Trophoblast cell (in vitro differentiated cells and primary cell): ENCODE measurements at regions not wholly inside any gene's neighbourhood (a gene's known extent, or its start where the extent isn't known, plus 50 kb on each side); places are given as distances from the start of the nearest gene placed in this dataset.

Source experiments
- DNase-seq, 2 donors: peaks; one replicate each; pipeline ENCODE4 v3.0.0-alpha.2; 2016
- H2AFZ ChIP-seq: 2 replicates; pipeline ENCODE4 v1.6.1; 2013; ENCODE audit warnings: low read length, moderate library complexity, mild to moderate bottlenecking; ENCODE audit not compliant: insufficient read depth, poor library complexity
- H2AK5ac ChIP-seq: 2 replicates; pipeline ENCODE4 v1.6.1; 2013; ENCODE audit warnings: mild to moderate bottlenecking, low read length
- H2BK120ac ChIP-seq: 2 replicates; pipeline ENCODE4 v1.6.1; 2013; ENCODE audit warnings: low read length, mild to moderate bottlenecking, moderate library complexity; ENCODE audit not compliant: insufficient read depth, poor library complexity
- H2BK12ac ChIP-seq: 2 replicates; pipeline ENCODE4 v1.6.1; 2013; ENCODE audit warnings: mild to moderate bottlenecking, low read length, moderate library complexity
- H2BK5ac ChIP-seq: 2 replicates; pipeline ENCODE4 v1.6.1; 2013; ENCODE audit warnings: low read length, low read depth, moderate library complexity, mild to moderate bottlenecking; ENCODE audit not compliant: poor library complexity
- H3K14ac ChIP-seq: 2 replicates; pipeline ENCODE4 v1.6.1; 2013; ENCODE audit warnings: mild to moderate bottlenecking, low read length
- H3K18ac ChIP-seq: 2 replicates; pipeline ENCODE4 v1.6.1; 2013; ENCODE audit warnings: mild to moderate bottlenecking, low read length
- H3K23ac ChIP-seq: 2 replicates; pipeline ENCODE4 v1.6.1; 2013; ENCODE audit warnings: low read length
- H3K27ac ChIP-seq: 2 replicates; pipeline ENCODE4 v1.5.1; 2013; ENCODE audit warnings: low read depth, mild to moderate bottlenecking, inconsistent platforms, low read length, moderate library complexity
- H3K27me3 ChIP-seq: 2 replicates; pipeline ENCODE4 v1.6.1; 2013; ENCODE audit warnings: inconsistent platforms, mild to moderate bottlenecking, low read length, moderate library complexity; ENCODE audit not compliant: insufficient read depth
- H3K36me3 ChIP-seq, 2 experiments: 1 replicate in 1 of 2; 2 replicates in 1 of 2; pipeline ENCODE4 v1.6.1; 2013; ENCODE audit warnings: low read length in 2 of 2, mild to moderate bottlenecking in 2 of 2, moderate library complexity in 1 of 2; ENCODE audit not compliant: insufficient read depth in 2 of 2, control insufficient read depth in 1 of 2
- H3K4ac ChIP-seq: 2 replicates; pipeline ENCODE4 v1.6.1; 2013; ENCODE audit warnings: low read depth, mild to moderate bottlenecking, low read length, moderate library complexity
- H3K4me1 ChIP-seq, 2 experiments: 1 replicate in 1 of 2; 2 replicates in 1 of 2; pipeline ENCODE4 v1.6.1; 2013; ENCODE audit warnings: low read length in 2 of 2, mild to moderate bottlenecking in 2 of 2, moderate library complexity in 1 of 2; ENCODE audit not compliant: insufficient read depth in 2 of 2, control insufficient read depth in 1 of 2
- H3K4me2 ChIP-seq: 2 replicates; pipeline ENCODE4 v1.6.1; 2013; ENCODE audit warnings: inconsistent platforms, mild to moderate bottlenecking, low read length, moderate library complexity
- H3K4me3 ChIP-seq: 2 replicates; pipeline ENCODE4 v1.5.1; 2013; ENCODE audit warnings: mild to moderate bottlenecking, low read depth, low read length, inconsistent platforms
- H3K79me1 ChIP-seq: one replicate; pipeline ENCODE4 v1.6.1; 2013; ENCODE audit warnings: low read length
- H3K79me2 ChIP-seq: 2 replicates; pipeline ENCODE4 v1.6.1; 2013; ENCODE audit warnings: low read length, mild to moderate bottlenecking; ENCODE audit not compliant: control insufficient read depth, insufficient read depth, poor library complexity
- H3K9ac ChIP-seq: 2 replicates; pipeline ENCODE4 v1.6.1; 2013; ENCODE audit warnings: mild to moderate bottlenecking, low read length
- H3K9me3 ChIP-seq: 2 replicates; pipeline ENCODE4 v1.6.1; 2013; ENCODE audit warnings: low read depth, mild to moderate bottlenecking, control low read depth, inconsistent platforms, low read length; ENCODE audit not compliant: insufficient read depth
- H4K12ac ChIP-seq: 2 replicates; pipeline ENCODE4 v1.6.1; 2013; ENCODE audit warnings: low read depth, mild to moderate bottlenecking, low read length, moderate library complexity
- H4K8ac ChIP-seq: 2 replicates; pipeline ENCODE4 v1.6.1; 2013; ENCODE audit warnings: low read depth, mild to moderate bottlenecking, low read length, moderate library complexity
- H4K91ac ChIP-seq: one replicate; pipeline ENCODE4 v1.6.1; 2013; ENCODE audit warnings: low read depth, mild to moderate bottlenecking, low read length, moderate library complexity
- WGBS: extraction: QIAGEN DNeasy Blood & Tissue Kit; methylation state at CpG from one replicate; pipeline ENCODE4 v1.1.7; 2013; ENCODE audit warnings: missing lambda C conversion rate; ENCODE audit not compliant: insufficient read length, insufficient coverage; ENCODE audit errors: extremely low coverage; 5-methylcytosine and 5-hydroxymethylcytosine counted together

- Histone ChIP-seq H2AK5ac (no peak overlapping the region), H3K27ac (no peak overlapping the region), H3K9me3 (no peaks in the 10 kb centered on the region), H2BK5ac (no peak overlapping the region), H3K79me1 (no peaks in the 10 kb centered on the region), H4K8ac (no peak overlapping the region), H3K36me3 (no peaks in the 10 kb centered on the region), H3K79me2 (no peaks in the 10 kb centered on the region), H2BK120ac (no peak overlapping the region), H2BK12ac (no peak overlapping the region), H3K4me1 (no peaks in the 10 kb centered on the region), H3K27me3 (no peaks in the 10 kb centered on the region), H4K91ac (no peak overlapping the region), H3K14ac (no peak overlapping the region), H3K4me2 (no peak overlapping the region), H2AFZ (no peak overlapping the region), H3K18ac (no peak overlapping the region), H3K4ac (no peak overlapping the region), H3K4me3 (no peak overlapping the region), H4K12ac (no peak overlapping the region), H3K9ac (no peak overlapping the region), H3K23ac (no peak overlapping the region)
- no CpG with 5 or more reads among the region's 1 CpG for WGBS
- DNase-seq = no peak
These were observed 159.2 kb upstream of the DTNA start for GRCh38 chr18:34550902-34551301.

GRCh38 chr18:34551824-34552223 is 158.3 kb upstream of the DTNA start:
- Histone ChIP-seq H3K4me2 (no peak overlapping the region), H3K9ac (no peak overlapping the region), H3K27ac (no peak overlapping the region), H3K79me2 (no peaks in the 10 kb centered on the region), H4K8ac (no peak overlapping the region), H3K4me3 (no peak overlapping the region), H4K91ac (no peak overlapping the region), H3K4me1 (no peaks in the 10 kb centered on the region), H2BK120ac (no peak overlapping the region), H2BK5ac (no peak overlapping the region), H4K12ac (no peak overlapping the region), H3K14ac (no peak overlapping the region), H3K27me3 (no peaks in the 10 kb centered on the region), H3K23ac (no peak overlapping the region), H2BK12ac (no peak overlapping the region), H3K9me3 (no peaks in the 10 kb centered on the region), H3K79me1 (no peaks in the 10 kb centered on the region), H3K36me3 (no peaks in the 10 kb centered on the region), H3K18ac (no peak overlapping the region), H3K4ac (no peak overlapping the region), H2AFZ (no peak overlapping the region), H2AK5ac (no peak overlapping the region)
- WGBS = 100% methylated on average over 1 of the region's 2 CpGs
- no peak for DNase-seq

- Histone ChIP-seq H3K9ac (no peak overlapping the region), H3K23ac (no peak overlapping the region), H3K79me1 (no peaks in the 10 kb centered on the region), H3K27me3 (no peaks in the 10 kb centered on the region), H3K27ac (no peak overlapping the region), H3K9me3 (no peaks in the 10 kb centered on the region), H2AK5ac (no peak overlapping the region), H3K79me2 (no peaks in the 10 kb centered on the region), H4K8ac (no peak overlapping the region), H3K4me1 (no peaks in the 10 kb centered on the region), H4K12ac (no peak overlapping the region), H3K36me3 (no peaks in the 10 kb centered on the region), H2BK12ac (no peak overlapping the region), H4K91ac (no peak overlapping the region), H2AFZ (no peak overlapping the region), H3K4me2 (no peak overlapping the region), H2BK5ac (no peak overlapping the region), H3K18ac (no peak overlapping the region), H3K14ac (no peak overlapping the region), H3K4me3 (no peak overlapping the region), H3K4ac (no peak overlapping the region), H2BK120ac (no peak overlapping the region)
- DNase-seq = no peak
- WGBS = 100% methylated on average over 1 of the region's 6 CpGs
These were observed 147.7 kb upstream of the DTNA start for GRCh38 chr18:34562252-34562870.

GRCh38 chr18:34567857-34568256 is 142.2 kb upstream of the DTNA start:
- H4K91ac ChIP-seq = no peak overlapping the region
- no peak overlapping the region for H3K4me2 ChIP-seq
- H3K79me1 ChIP-seq = no peaks in the 10 kb centered on the region
- H3K4me1 ChIP-seq = no peaks in the 10 kb centered on the region
- no peak overlapping the region for H4K12ac ChIP-seq
- no peak overlapping the region for H3K4me3 ChIP-seq
- no peak overlapping the region for H3K4ac ChIP-seq
- no peaks in the 10 kb centered on the region for H3K36me3 ChIP-seq
- no peak overlapping the region for H4K8ac ChIP-seq
- H3K14ac ChIP-seq = no peak overlapping the region
- H3K79me2 ChIP-seq = no peaks in the 10 kb centered on the region
- H3K9me3 ChIP-seq = no peaks in the 10 kb centered on the region
- no peak overlapping the region for H3K9ac ChIP-seq
- H2BK12ac ChIP-seq = no peak overlapping the region
- no CpG with 5 or more reads among the region's 2 CpGs for WGBS
- H2AK5ac ChIP-seq = no peak overlapping the region
- no peak overlapping the region for H2AFZ ChIP-seq
- H3K27me3 ChIP-seq = no peaks in the 10 kb centered on the region
- H3K27ac ChIP-seq = no peak overlapping the region
- no peak overlapping the region for H2BK5ac ChIP-seq
- H3K23ac ChIP-seq = no peak overlapping the region
- H3K18ac ChIP-seq = no peak overlapping the region
- DNase-seq = no peak
- no peak overlapping the region for H2BK120ac ChIP-seq
